K562 (cell line): ENCODE measurements at regions not wholly inside any gene's neighbourhood (a gene's known extent, or its start where the extent isn't known, plus 50 kb on each side); places are given as distances from the start of the nearest gene placed in this dataset.

Experiments used
- BDP1 ChIP-seq: IDR thresholded peaks from 3 replicates; pipeline ENCODE4 v1.6.1; 2011; ENCODE audit not compliant: insufficient read length, insufficient read depth
- TF ChIP-seq, protein P1 (sequence below), 3 experiments: IDR thresholded peaks in 2 of 3; conservative IDR thresholded peaks in 1 of 3; 2 replicates each; pipeline ENCODE4 v1.5.1; 2011 to 2012; ENCODE audit warnings: low read length in 3 of 3, mild to moderate bottlenecking in 3 of 3, control low read depth in 2 of 3, improper control_type of control experiment in 1 of 3, inconsistent platforms in 1 of 3, low read depth in 1 of 3, mixed read lengths in 1 of 3, moderate library complexity in 1 of 3; ENCODE audit not compliant: insufficient read depth in 2 of 3
- TF ChIP-seq, protein P2 (sequence below): fragments of 450-650 bp; formaldehyde crosslinking; IDR thresholded peaks from 2 replicates; pipeline ENCODE4 v1.4.0; 2020; ENCODE audit warnings: mild to moderate bottlenecking, moderate library complexity
- TF ChIP-seq, protein P3 (sequence below), 2 experiments: IDR thresholded peaks; 2 replicates each; pipeline ENCODE4 v1.6.1; 2011; ENCODE audit warnings: borderline replicate concordance in 1 of 2, control low read depth in 1 of 2, low read depth in 1 of 2, low read length in 1 of 2, mild to moderate bottlenecking in 1 of 2, mixed read lengths in 1 of 2, moderate library complexity in 1 of 2; ENCODE audit not compliant: insufficient read depth in 1 of 2, insufficient read length in 1 of 2, poor library complexity in 1 of 2, severe bottlenecking in 1 of 2; ENCODE audit errors: extremely low read depth in 1 of 2

DNA sequence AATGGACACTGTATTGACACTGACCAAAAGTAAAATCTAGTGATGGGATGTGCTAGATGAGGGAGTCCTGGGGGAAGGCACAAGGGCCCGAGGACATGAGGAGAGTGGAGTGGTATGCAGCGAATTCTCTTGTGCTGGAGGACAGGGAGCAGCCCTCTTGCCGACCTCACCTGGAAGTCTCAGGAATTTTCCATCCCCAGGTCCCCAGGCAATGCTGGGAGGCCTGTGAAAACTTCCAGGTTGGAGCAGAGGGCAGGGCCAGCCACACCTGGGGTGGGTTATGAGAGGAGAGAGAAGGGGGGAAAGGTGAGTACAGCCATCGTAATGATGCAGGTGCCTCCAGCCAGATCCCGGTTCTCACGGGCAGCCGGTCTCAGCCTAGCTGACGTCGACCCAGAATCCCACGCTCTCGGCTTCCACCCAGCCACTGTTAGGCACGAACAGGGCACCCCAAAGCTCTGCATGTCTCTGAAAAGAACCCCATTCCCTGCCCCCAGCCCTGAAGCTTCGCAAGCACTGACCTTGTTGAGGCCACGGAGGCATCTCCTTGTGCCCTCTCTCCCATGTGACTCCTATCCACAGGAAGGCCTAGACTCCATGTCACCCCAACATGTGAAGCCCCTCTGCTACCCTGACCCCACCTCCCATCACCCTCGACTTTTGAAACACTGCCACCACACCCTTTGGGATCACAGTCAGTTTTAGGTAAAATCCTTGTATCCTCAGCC lies 239.7 kb upstream of the MYO3A start (continued):
- TF ChIP-seq, protein P1, sequence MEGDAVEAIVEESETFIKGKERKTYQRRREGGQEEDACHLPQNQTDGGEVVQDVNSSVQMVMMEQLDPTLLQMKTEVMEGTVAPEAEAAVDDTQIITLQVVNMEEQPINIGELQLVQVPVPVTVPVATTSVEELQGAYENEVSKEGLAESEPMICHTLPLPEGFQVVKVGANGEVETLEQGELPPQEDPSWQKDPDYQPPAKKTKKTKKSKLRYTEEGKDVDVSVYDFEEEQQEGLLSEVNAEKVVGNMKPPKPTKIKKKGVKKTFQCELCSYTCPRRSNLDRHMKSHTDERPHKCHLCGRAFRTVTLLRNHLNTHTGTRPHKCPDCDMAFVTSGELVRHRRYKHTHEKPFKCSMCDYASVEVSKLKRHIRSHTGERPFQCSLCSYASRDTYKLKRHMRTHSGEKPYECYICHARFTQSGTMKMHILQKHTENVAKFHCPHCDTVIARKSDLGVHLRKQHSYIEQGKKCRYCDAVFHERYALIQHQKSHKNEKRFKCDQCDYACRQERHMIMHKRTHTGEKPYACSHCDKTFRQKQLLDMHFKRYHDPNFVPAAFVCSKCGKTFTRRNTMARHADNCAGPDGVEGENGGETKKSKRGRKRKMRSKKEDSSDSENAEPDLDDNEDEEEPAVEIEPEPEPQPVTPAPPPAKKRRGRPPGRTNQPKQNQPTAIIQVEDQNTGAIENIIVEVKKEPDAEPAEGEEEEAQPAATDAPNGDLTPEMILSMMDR (IDR thresholded peaks at IDR 0.05 in 2 of 3, conservative IDR thresholded peaks at IDR 0.05 in 1 of 3; ENCODE audit: insufficient read depth in 2 of 3, low read depth in 1 of 3, low read length in 3 of 3) = no peak
- no peak for TF ChIP-seq BDP1
- TF ChIP-seq, protein P2, sequence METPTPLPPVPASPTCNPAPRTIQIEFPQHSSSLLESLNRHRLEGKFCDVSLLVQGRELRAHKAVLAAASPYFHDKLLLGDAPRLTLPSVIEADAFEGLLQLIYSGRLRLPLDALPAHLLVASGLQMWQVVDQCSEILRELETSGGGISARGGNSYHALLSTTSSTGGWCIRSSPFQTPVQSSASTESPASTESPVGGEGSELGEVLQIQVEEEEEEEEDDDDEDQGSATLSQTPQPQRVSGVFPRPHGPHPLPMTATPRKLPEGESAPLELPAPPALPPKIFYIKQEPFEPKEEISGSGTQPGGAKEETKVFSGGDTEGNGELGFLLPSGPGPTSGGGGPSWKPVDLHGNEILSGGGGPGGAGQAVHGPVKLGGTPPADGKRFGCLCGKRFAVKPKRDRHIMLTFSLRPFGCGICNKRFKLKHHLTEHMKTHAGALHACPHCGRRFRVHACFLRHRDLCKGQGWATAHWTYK (CRISPR knock-in tag) = no peak
- TF ChIP-seq, protein P3, sequence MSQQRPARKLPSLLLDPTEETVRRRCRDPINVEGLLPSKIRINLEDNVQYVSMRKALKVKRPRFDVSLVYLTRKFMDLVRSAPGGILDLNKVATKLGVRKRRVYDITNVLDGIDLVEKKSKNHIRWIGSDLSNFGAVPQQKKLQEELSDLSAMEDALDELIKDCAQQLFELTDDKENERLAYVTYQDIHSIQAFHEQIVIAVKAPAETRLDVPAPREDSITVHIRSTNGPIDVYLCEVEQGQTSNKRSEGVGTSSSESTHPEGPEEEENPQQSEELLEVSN (IDR thresholded peaks at IDR 0.05; ENCODE audit: borderline replicate concordance in 1 of 2, extremely low read depth in 1 of 2, insufficient read depth in 1 of 2, insufficient read length in 1 of 2, low read depth in 1 of 2, low read length in 1 of 2, poor library complexity in 1 of 2, severe bottlenecking in 1 of 2) = no peak
